ENCODE measurements at regions not wholly inside any gene's neighbourhood (a gene's known extent, or its start where the extent isn't known, plus 50 kb on each side); places are given as distances from the start of the nearest gene placed in this dataset.

GRCh38 chr18:29653671-29654215 is 1388.8 kb downstream of the DSC3 start:
- SMC1A ChIA-PET (ENCODE audit: uncharacterized antibody, unreplicated experiment) = no interaction called here
- DNase-seq (ENCODE audit: low read depth, low spot score) (no peak), ATAC-seq (no peak), FAIRE-seq (no peak)
- Histone ChIP-seq H4K20me1 (ENCODE audit: control insufficient read depth, insufficient read depth) (no peaks in the 10 kb centered on the region), H3K9me3 (replicated peaks; ENCODE audit: control insufficient read depth, insufficient read depth, low read length) (no peaks in the 10 kb centered on the region), H3K9ac (ENCODE audit: control insufficient read depth, insufficient read depth, low read length) (no peak overlapping the region), H3K79me2 (ENCODE audit: control insufficient read depth, insufficient read depth, low read length) (no peaks in the 10 kb centered on the region), H3K4me1 (ENCODE audit: control insufficient read depth, insufficient read depth, low read length) (no peaks in the 10 kb centered on the region), H3K36me3 (ENCODE audit: control insufficient read depth in 2 of 2, insufficient read depth in 2 of 2, low read length in 1 of 2) (no peaks in the 10 kb centered on the region), H3K27me3 (replicated peaks in 1 of 2; ENCODE audit: control insufficient read depth in 2 of 2, insufficient read depth in 2 of 2, low read length in 1 of 2) (no peaks in the 10 kb centered on the region), H3K4me3 (no peak overlapping the region), H2AFZ (ENCODE audit: control insufficient read depth, low read depth, low read length) (no peak overlapping the region), H3K4me2 (ENCODE audit: control insufficient read depth, insufficient read depth) (no peak overlapping the region), H3K27ac (ENCODE audit: control insufficient read depth, insufficient read depth) (no peak overlapping the region)
- intact Hi-C loops (cut with micrococcal nuclease; ENCODE audit: unreplicated experiment) (no loop called here), in situ Hi-C loops (cut with MboI) (no loop called here)
- POLR2A ChIA-PET = no interaction called here
- RAD21 ChIA-PET (ENCODE audit: unreplicated experiment) = no interaction called here
- TF ChIP-seq, protein P1, sequence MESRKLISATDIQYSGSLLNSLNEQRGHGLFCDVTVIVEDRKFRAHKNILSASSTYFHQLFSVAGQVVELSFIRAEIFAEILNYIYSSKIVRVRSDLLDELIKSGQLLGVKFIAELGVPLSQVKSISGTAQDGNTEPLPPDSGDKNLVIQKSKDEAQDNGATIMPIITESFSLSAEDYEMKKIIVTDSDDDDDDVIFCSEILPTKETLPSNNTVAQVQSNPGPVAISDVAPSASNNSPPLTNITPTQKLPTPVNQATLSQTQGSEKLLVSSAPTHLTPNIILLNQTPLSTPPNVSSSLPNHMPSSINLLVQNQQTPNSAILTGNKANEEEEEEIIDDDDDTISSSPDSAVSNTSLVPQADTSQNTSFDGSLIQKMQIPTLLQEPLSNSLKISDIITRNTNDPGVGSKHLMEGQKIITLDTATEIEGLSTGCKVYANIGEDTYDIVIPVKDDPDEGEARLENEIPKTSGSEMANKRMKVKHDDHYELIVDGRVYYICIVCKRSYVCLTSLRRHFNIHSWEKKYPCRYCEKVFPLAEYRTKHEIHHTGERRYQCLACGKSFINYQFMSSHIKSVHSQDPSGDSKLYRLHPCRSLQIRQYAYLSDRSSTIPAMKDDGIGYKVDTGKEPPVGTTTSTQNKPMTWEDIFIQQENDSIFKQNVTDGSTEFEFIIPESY (IDR thresholded peaks at IDR 0.05) = no peak
- TF ChIP-seq MTA2 (IDR thresholded peaks at IDR 0.05; ENCODE audit: low read depth) = no peak
- TF ChIP-seq BCL3 (IDR thresholded peaks at IDR 0.05; ENCODE audit: borderline replicate concordance, insufficient read depth, low read depth, low read length, poor library complexity, severe bottlenecking) = no peak
- no peak for TF ChIP-seq SMC3 (IDR thresholded peaks at IDR 0.05; ENCODE audit: borderline replicate concordance, low read length)
- no peak for TF ChIP-seq SREBF1 (IDR thresholded peaks at IDR 0.05; ENCODE audit: low read length)
- TF ChIP-seq EZH2 (IDR thresholded peaks at IDR 0.05; ENCODE audit: borderline replicate concordance, control insufficient read depth, low read depth, low read length) = no peak
- TF ChIP-seq, protein P2, sequence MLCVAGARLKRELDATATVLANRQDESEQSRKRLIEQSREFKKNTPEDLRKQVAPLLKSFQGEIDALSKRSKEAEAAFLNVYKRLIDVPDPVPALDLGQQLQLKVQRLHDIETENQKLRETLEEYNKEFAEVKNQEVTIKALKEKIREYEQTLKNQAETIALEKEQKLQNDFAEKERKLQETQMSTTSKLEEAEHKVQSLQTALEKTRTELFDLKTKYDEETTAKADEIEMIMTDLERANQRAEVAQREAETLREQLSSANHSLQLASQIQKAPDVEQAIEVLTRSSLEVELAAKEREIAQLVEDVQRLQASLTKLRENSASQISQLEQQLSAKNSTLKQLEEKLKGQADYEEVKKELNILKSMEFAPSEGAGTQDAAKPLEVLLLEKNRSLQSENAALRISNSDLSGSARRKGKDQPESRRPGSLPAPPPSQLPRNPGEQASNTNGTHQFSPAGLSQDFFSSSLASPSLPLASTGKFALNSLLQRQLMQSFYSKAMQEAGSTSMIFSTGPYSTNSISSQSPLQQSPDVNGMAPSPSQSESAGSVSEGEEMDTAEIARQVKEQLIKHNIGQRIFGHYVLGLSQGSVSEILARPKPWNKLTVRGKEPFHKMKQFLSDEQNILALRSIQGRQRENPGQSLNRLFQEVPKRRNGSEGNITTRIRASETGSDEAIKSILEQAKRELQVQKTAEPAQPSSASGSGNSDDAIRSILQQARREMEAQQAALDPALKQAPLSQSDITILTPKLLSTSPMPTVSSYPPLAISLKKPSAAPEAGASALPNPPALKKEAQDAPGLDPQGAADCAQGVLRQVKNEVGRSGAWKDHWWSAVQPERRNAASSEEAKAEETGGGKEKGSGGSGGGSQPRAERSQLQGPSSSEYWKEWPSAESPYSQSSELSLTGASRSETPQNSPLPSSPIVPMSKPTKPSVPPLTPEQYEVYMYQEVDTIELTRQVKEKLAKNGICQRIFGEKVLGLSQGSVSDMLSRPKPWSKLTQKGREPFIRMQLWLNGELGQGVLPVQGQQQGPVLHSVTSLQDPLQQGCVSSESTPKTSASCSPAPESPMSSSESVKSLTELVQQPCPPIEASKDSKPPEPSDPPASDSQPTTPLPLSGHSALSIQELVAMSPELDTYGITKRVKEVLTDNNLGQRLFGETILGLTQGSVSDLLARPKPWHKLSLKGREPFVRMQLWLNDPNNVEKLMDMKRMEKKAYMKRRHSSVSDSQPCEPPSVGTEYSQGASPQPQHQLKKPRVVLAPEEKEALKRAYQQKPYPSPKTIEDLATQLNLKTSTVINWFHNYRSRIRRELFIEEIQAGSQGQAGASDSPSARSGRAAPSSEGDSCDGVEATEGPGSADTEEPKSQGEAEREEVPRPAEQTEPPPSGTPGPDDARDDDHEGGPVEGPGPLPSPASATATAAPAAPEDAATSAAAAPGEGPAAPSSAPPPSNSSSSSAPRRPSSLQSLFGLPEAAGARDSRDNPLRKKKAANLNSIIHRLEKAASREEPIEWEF (IDR thresholded peaks at IDR 0.05; ENCODE audit: insufficient replicate concordance, low read depth, low read length) = no peak
- TF ChIP-seq, protein P3, sequence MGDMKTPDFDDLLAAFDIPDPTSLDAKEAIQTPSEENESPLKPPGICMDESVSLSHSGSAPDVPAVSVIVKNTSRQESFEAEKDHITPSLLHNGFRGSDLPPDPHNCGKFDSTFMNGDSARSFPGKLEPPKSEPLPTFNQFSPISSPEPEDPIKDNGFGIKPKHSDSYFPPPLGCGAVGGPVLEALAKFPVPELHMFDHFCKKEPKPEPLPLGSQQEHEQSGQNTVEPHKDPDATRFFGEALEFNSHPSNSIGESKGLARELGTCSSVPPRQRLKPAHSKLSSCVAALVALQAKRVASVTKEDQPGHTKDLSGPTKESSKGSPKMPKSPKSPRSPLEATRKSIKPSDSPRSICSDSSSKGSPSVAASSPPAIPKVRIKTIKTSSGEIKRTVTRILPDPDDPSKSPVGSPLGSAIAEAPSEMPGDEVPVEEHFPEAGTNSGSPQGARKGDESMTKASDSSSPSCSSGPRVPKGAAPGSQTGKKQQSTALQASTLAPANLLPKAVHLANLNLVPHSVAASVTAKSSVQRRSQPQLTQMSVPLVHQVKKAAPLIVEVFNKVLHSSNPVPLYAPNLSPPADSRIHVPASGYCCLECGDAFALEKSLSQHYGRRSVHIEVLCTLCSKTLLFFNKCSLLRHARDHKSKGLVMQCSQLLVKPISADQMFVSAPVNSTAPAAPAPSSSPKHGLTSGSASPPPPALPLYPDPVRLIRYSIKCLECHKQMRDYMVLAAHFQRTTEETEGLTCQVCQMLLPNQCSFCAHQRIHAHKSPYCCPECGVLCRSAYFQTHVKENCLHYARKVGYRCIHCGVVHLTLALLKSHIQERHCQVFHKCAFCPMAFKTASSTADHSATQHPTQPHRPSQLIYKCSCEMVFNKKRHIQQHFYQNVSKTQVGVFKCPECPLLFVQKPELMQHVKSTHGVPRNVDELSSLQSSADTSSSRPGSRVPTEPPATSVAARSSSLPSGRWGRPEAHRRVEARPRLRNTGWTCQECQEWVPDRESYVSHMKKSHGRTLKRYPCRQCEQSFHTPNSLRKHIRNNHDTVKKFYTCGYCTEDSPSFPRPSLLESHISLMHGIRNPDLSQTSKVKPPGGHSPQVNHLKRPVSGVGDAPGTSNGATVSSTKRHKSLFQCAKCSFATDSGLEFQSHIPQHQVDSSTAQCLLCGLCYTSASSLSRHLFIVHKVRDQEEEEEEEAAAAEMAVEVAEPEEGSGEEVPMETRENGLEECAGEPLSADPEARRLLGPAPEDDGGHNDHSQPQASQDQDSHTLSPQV (IDR thresholded peaks at IDR 0.05) = no peak
- no TSS peak for BruUV-seq (replicated peaks)
- 24% methylated on average over 2 of the region's 2 CpGs for WGBS (ENCODE audit: insufficient coverage, insufficient replicate concordance, low lambda C conversion rate, missing lambda C conversion rate)
- CTCF ChIA-PET = no interaction called here
